COR-L47 (cell line): ENCODE measurements at regions not wholly inside any gene's neighbourhood (a gene's known extent, or its start where the extent isn't known, plus 50 kb on each side); places are given as distances from the start of the nearest gene placed in this dataset.
"Not testable (repeated sequence)": the region's sequence is repeated elsewhere in the genome, so short reads cannot be mapped to it uniquely, and the experiment has no call there.

Source experiments
- DNase-seq: peaks from one replicate; lab custom pipeline; 2025; lab: John Stamatoyannopoulos, UW

DNA sequence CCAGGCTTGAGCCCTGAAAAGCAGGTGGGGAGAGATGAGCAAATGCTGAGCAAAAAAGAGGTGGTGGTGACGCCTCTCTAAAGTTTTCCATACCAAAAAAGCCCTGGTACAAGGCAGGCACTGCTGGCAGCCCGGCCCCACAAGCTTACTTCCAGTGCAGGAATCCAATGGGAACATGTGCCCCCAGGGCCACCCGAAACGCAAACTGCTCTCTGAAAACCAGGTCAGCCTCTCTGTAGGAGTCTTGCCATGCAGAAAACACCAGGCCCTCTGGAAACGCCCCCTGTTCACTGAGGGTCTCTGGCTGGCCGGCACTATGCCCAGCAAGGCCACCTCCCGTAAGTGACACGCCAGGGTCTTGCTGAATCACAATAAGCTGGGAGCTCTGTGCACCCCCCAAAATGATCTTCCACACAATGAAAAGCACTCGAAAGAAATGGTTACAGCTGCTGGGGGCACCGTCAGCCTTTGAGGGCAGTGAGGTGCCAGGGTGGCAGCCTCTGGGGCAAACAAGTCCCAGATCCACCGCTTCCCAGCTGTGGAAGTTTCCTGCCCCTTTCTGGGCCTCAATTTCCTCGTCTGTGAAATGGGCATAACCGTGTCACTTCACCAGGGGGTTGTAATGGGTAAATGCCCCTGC, 170.5 kb downstream of the TOMM20 start:
- no peak for DNase-seq

DNA sequence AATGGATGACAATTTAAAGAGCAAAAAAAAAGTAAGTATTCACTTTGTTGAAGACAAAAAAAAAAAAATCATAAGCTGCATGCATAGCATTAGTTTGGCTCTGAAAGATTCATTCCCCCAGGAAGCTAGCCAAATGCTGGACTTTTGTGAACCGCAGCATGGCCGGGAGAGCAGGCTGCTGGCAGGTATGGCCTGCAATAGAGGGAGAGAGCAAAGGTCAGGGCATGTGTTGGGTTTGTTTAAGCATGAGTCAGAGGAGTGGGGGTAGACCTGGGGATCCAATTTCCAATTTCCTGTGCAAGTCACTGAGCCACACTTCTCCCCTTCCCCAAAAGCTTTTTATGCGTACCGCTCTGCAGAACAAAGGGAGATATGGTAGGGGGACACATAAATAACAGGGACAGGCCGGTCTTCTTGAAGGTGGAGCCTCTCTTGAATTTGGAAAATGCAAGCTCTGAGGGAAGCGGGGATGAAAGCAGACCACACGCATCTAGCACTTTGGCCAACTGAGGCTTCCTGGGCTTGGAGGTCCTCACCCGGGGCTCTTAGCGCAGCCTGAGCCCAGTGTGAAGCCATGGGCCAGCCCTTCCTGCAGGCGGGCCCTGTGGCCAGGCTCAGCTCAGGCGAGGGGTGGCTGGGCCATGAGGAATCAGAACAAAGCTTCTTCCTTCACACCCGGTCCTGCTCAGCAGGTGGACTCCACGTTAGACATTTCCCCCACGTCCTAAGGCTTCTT, 171.1 kb downstream of the TOMM20 start:
- DNase-seq = no peak

DNA sequence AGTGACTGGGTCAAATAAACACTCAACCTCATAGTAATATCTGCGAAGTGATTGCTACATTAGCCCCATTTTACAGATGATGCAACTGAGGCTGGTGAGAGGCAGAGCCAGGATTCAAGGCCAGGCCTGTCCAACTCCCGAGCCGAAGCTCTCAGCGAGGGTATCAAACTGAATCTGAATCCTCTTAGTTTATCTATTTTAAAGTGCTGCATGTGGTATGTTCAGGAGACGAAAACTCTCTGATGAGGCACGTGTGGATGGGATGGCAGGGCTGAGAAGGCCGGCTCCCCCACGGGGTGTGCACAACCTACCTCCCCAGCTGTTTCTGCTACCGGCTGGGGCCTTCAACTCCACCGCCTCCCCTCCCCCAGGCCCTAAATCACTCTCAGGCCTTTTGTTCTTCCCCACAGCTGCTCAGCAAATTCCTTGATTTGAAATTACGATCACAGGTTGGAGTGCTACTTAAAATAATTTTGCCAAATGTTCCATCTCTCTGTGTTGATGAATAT, 171.8 kb downstream of the TOMM20 start:
- DNase-seq = no peak

DNA sequence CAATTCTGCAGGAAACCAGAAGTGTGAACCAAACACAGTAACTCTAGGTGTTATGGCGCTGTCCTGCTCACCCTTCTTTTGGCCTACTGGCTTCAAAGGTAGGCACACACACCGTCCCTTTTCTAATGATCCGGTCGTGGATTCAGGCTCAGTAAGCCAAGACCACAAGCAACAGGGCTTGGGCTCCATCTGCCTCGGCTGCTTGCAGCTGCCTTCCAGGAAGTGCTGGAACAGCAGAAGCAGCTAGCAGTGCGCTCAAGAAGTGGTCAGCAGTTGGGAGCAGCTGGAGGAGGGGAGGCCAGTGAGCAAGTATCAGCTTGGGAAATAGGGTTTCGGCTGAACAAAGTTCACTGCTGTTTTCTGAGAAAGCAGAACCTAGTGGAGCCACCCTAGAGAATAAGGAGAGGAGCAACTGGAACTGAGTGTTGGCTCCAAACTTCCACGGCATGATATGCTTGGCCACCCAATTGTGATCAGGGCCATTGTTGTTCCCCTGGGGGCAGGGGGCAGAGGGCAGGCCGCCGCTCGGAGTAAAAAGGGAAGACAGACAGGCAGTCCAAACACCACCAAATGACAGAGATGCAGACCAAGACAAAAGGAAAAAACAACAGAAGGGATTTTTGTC, 173.4 kb downstream of the TOMM20 start:
- DNase-seq = no peak

DNA sequence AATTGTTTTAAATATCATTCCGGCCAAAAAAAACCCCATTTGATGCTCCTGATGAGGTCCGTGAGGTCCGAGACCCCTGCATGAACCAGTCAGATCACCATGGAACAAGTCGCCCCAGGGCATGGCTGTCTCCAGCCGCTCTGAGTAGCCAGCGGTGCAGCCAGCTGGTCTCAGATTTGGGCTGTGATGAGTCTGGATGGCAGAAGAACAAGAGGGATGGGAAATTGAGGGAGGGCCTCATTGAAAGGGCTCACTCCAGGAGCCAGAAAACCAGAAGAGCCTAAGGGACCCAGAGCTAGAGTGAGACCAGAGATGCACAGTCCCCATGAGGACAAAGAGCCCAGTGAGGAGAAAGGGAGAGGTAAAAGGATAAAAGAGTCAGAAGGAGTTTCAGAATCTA, 174.0 kb downstream of the TOMM20 start:
- DNase-seq = no peak

DNA sequence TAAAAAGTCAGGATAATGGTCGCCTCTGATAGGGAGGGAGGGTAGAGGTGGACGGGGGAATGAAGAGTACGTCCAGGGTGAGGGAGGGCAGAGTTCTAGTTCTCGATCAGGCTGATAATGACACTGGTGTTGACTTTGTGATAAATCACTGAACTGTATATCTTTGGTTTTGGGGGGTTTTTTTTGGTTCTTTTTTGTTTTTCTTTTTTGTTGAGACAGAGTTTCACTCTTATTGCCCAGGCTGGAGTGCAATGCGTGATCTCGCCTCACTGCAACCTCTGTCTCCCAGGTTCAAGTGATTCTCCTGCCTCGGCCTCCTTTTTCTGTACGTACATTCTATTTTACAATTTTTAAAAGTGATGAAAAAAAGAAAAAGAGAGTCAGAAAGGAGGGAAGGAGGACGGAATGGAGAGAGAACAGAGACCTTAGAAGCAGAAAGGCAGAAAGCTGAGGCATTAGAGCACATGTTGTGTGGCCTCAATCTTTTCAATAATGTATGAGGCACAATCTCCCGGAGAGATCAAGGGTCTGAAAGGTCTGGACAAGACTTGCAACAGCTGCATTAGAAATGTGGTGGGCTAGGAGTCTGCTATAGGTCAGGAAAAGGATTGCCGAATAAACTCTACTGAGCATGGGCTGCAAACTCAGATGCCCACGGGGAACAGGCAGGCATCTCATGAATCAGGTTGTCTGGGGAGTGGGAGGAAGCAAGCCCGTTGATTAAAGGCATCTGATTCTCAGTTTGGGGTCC, 174.8 kb downstream of the TOMM20 start:
- no peak for DNase-seq

DNA sequence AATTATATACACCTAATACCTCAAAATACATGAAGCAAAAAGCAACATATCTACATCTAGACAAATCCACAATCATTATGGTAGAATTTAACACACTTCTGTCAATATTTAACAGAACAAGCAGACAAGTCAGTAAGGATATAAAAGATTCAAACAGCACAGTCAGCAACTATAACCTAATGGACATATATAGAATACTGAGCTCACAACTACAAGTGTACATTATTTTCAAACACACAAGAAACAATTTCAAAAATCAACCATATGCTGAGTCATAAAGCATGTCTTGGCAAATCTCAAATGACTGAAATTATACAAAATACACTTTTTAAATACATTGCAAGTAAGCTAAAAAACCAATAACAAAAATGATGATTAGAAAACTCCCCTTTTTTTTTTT, 178.0 kb downstream of the TOMM20 start:
- DNase-seq = no peak

GRCh38 chr1:234949528-234949927, 179.1 kb downstream of the TOMM20 start:
- DNase-seq = not testable (repeated sequence)

DNA sequence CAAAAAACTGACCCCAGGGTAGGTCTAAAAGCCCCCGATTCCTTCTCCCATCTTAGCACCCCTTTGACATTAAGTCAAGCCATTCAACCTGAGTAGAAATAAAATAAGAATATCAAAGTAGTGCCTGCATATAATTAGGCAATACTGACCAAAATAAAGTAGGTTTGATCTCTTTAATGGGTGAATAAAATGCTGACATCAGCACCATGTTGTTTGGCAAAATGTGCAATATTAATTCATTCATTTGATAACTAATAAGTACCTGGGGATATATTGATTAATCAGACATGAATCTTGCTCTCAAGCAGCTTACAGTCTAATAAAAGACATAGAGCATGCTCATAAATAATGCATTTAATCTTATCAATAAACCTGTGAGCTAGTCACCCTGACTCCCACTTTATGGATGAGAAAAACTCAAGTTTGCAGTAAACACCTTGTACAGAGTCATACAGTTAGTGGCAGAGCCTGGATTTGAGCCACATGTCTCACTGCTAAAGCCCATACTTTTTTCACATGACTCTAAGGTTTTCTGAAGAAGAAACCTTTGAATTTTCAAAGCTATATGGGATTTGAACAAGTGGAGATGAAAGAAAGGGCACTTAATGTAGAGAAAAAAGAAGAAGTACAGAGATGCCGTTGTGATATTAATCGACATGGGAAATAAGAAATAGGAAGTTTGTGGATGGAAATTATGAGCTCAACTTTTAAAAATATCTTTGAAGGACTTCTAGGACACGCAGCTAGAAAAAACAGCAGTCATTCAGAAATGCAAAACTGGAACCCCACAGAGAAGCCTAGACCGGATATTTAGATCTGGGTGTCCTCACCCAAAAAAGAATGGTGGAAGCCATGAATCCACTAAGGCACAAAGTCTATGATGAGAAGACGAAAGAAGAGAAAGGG, 183.9 kb downstream of the TOMM20 start:
- DNase-seq = no peak

- no peak for DNase-seq
Measured at GRCh38 chr1:234943836-234944402, 184.7 kb downstream of the TOMM20 start.

DNA sequence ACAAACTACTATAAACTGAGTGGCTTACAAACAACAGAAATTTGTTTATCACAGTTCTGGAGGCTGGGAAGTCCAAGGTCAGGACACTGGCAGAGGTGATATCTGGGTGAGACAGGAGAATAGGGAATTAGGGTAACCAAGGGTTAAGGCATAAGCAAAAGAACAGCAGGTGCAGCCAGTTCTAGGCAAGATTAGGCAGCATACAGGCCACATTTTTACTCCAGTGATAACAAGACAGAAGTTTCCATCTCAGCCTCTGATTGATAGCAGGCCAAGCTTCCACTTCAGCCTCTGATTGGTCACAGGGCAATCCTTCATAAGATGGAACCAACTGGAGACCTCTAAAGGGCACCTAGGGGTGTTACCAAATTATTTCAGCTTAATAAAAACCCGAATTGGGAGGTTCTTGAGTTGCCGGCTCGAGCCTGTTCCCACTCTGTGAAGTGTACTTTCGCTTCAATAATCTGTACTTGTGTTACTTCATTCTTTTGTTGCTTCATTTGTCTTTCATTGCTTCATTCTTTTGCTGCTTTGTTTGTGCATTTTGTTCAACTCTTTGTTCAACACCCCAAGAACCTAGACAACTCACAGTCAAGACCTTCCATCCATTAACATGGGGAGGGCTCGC, 185.6 kb downstream of the TOMM20 start:
- no peak for DNase-seq

DNA sequence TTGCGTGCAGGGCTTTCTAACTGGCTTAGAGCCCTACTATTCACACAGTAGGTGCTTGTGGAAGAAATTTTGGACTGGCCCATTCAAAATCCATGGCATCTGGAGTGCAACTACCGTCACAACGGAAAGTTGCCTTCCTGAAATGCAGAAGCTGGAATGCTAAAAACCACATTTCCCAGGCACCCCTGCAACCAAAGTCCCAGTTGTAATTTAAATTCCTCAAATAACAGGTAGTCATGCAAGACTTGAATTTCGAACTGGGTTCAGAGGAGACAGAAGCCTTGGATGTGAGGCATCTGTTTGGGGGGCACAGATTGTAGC, 186.7 kb downstream of the TOMM20 start:
- DNase-seq = no peak

DNA sequence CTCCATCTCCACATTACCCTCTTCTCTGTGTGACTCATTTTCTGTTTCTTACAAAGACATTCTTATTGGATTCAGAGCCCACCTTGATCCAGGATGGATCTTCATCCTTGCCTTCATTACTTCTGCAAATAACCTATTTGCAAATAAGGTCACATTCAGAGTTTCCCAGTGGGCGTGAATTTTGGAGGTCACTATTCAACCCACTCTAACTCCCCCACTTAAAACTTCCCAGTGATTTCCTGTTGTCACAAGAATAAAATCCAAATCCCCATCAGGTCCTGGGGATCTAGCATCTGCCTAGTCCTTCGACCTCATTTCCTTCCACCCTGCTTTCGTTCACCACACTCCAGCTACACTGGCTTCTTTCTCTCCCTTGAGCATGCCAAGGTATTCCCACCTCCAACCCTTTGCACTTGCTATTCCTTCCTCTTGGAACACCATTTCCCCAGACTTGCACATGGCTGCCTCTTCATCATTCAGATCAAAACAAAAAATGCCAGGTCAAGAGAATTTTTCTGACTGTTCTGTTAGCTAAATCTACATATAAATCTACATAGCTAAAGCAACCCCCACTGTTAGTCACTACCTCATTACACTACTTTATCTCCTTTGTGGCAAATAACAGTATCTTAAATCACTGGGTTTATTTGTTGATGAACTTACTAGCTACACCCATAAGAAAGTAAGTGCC, 187.2 kb downstream of the TOMM20 start:
- DNase-seq = no peak

GRCh38 chr1:234940841-234941240, 187.8 kb downstream of the TOMM20 start:
- DNase-seq = no peak

- DNase-seq = no peak
Measured at GRCh38 chr1:234938924-234939323, 189.7 kb downstream of the TOMM20 start.

GRCh38 chr1:234938135-234938534, 190.5 kb downstream of the TOMM20 start:
- no peak for DNase-seq

DNA sequence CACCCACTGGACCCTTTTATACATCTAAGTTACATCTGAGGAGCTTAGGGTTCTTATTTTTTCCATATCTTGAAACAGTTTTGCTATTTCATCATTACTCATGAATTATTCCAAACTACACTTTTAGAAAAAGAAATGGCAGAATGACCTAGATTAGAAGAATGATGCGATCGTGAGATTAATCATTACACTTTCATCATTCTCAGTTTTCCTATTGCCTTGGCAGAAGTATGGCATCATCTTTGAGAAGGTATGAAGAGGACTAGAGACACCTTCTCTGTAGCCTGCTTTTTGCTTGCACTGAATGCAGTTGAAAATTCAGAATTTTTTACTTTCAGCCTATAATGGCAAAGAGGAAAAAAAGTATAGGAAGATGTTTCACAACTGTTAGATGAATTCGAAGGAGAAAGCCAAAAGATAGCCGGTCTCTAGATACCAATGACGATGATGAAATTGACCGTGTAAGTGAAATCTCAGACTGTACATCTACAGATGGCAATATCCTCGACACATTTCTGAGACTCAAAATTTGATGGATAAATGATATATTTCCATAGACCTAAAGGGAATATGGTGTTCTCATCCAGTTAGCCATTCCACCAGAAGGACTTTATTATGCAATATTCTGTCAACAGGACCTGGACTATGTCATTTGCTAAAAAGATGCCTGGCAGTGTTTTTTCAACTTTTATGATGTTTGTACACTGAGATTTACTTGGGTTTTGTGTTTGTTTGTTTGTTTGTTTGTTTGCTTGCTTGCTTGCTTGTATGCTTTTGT, 191.8 kb downstream of the TOMM20 start:
- DNase-seq = no peak

GRCh38 chr1:234934611-234935033, 194.0 kb downstream of the TOMM20 start:
- DNase-seq = no peak

DNA sequence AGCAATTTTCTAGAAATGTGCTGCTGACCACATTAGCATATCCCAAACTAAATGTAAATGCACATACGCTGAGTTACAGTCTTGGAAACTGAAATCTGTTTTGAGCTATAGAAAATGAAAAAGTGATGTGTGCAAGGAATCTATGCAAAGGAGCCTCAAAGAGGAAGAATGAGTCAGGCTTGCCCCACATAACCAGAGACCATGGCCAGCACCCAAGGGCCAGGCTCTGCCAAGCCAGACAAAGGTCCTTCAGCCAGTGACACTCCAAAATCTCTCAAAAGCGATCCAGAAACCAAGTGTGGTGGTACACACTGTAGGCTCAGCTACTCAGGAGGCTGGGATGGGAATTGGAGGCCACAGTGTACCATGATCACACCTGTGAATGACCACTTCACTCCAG, 195.2 kb downstream of the TOMM20 start:
- DNase-seq = no peak
